ENCODE measurements at regions not wholly inside any gene's neighbourhood (a gene's known extent, or its start where the extent isn't known, plus 50 kb on each side); places are given as distances from the start of the nearest gene placed in this dataset.

- no peaks in the 10 kb centered on the region for H3K36me3 Mint-ChIP-seq
- H3K27me3 ChIP-seq (ENCODE audit: control insufficient read depth in 2 of 2, insufficient read depth in 2 of 2, low read length in 2 of 2) = no peaks in the 10 kb centered on the region
- H3K4me2 ChIP-seq (replicated peaks; ENCODE audit: extremely low read depth, low read length, poor library complexity, severe bottlenecking) = no peak overlapping the region
- H3K9me3 ChIP-seq (replicated peaks in 1 of 2; ENCODE audit: control insufficient read depth in 1 of 2, insufficient read depth in 1 of 2, low read length in 2 of 2) = no peaks in the 10 kb centered on the region
- no peak overlapping the region for H3K4me3 ChIP-seq (replicated peaks in 1 of 3; ENCODE audit: low read depth in 2 of 3, low read length in 3 of 3)
- H4K20me1 ChIP-seq (ENCODE audit: insufficient read depth, low read length) = no peaks in the 10 kb centered on the region
- no peak overlapping the region for H3K9ac ChIP-seq (ENCODE audit: insufficient read depth, low read length, poor library complexity, severe bottlenecking)
- H3K9me3 Mint-ChIP-seq = peaks cover 0 to 6% (median 1%) of the 10 kb centered on the region in 7 donors
- H3K4me1 ChIP-seq (ENCODE audit: control insufficient read depth in 1 of 2, insufficient read depth in 2 of 2, low read length in 2 of 2) = no peaks in the 10 kb centered on the region
- intact Hi-C loops (cut with micrococcal nuclease) = no loop called here
- DNase-seq = no peak
- 60% methylated on average over 1 of the region's 4 CpGs for WGBS (ENCODE audit: insufficient coverage)
- no peaks in the 10 kb centered on the region for H3K27me3 Mint-ChIP-seq (ENCODE audit: low read depth in 3 of 3)
- TF ChIP-seq CTCF (IDR thresholded peaks at IDR 0.05) = no peak
- no peaks in the 10 kb centered on the region for H3K79me2 ChIP-seq (ENCODE audit: insufficient read depth, low read length)
- H3K36me3 ChIP-seq (replicated peaks in 1 of 2; ENCODE audit: control insufficient read depth in 1 of 2, insufficient read depth in 2 of 2, low read length in 2 of 2) = no peaks in the 10 kb centered on the region
- no peak overlapping the region for H3K27ac ChIP-seq (ENCODE audit: low read depth in 1 of 2, low read length in 2 of 2)
- no peak overlapping the region for H3K27ac Mint-ChIP-seq
- H3K4me3 Mint-ChIP-seq = no peak overlapping the region
- no peak overlapping the region for H2AFZ ChIP-seq (ENCODE audit: insufficient read depth, low read depth, low read length, poor library complexity, severe bottlenecking)
- no peaks in the 10 kb centered on the region for H3K4me1 Mint-ChIP-seq
Observed at GRCh38 chr12:114975640-114976310, 291.8 kb upstream of the TBX3 start.

- Histone ChIP-seq H3K4me2 (replicated peaks; ENCODE audit: extremely low read depth, low read length, poor library complexity, severe bottlenecking) (no peak overlapping the region), H3K36me3 (replicated peaks in 1 of 2; ENCODE audit: control insufficient read depth in 1 of 2, insufficient read depth in 2 of 2, low read length in 2 of 2) (no peaks in the 10 kb centered on the region), H3K9me3 (replicated peaks in 1 of 2; ENCODE audit: control insufficient read depth in 1 of 2, insufficient read depth in 1 of 2, low read length in 2 of 2) (no peaks in the 10 kb centered on the region), H3K27me3 (ENCODE audit: control insufficient read depth in 2 of 2, insufficient read depth in 2 of 2, low read length in 2 of 2) (no peaks in the 10 kb centered on the region), H3K79me2 (ENCODE audit: insufficient read depth, low read length) (no peaks in the 10 kb centered on the region), H3K9ac (ENCODE audit: insufficient read depth, low read length, poor library complexity, severe bottlenecking) (no peak overlapping the region), H2AFZ (ENCODE audit: insufficient read depth, low read depth, low read length, poor library complexity, severe bottlenecking) (no peak overlapping the region), H4K20me1 (ENCODE audit: insufficient read depth, low read length) (no peaks in the 10 kb centered on the region), H3K4me3 (replicated peaks in 1 of 3; ENCODE audit: low read depth in 2 of 3, low read length in 3 of 3) (no peak overlapping the region), H3K4me1 (ENCODE audit: control insufficient read depth in 1 of 2, insufficient read depth in 2 of 2, low read length in 2 of 2) (no peaks in the 10 kb centered on the region), H3K27ac (ENCODE audit: low read depth in 1 of 2, low read length in 2 of 2) (no peak overlapping the region)
- no peak overlapping the region for H3K27ac Mint-ChIP-seq
- H3K4me3 Mint-ChIP-seq = no peak overlapping the region
- H3K27me3 Mint-ChIP-seq (ENCODE audit: low read depth in 3 of 3) = no peaks in the 10 kb centered on the region
- peaks cover 0 to 6% (median 0%) of the 10 kb centered on the region in 7 donors for H3K9me3 Mint-ChIP-seq
- no peaks in the 10 kb centered on the region for H3K4me1 Mint-ChIP-seq
- TF ChIP-seq CTCF (IDR thresholded peaks at IDR 0.05) = no peak
- H3K36me3 Mint-ChIP-seq = no peaks in the 10 kb centered on the region
- intact Hi-C loops (cut with micrococcal nuclease) = no loop called here
- DNase-seq = no peak
- no CpG with 5 or more reads among the region's 6 CpGs for WGBS (ENCODE audit: insufficient coverage)
Observed at GRCh38 chr12:114974826-114975639, 291.1 kb upstream of the TBX3 start.
